ENCODE measurements at regions not wholly inside any gene's neighbourhood (a gene's known extent, or its start where the extent isn't known, plus 50 kb on each side); places are given as distances from the start of the nearest gene placed in this dataset.

DNA sequence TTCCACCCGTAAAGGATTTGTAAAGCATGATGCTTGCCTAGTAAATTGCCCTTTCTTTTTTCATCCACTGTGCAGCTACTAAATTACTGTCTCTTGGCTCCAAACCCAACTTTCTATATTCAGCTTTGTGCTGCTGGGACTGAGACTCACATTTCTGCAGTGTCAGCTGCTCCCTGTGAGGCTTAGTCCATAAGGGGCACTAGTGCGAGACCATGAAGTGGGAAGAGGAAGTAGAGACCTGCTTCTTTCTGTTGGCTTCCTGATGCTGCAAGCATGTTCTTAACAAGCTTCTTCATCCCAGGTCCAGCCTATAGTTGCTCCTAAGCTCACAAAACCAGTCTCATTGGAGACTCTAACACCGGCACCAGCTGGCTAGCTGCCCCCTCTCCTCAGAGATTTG lies 74.9 kb upstream of the HS3ST2 start:
- CTCF ChIA-PET (ENCODE audit: low intra/inter-chr PET ratio): no interaction called here
- no peak overlapping the region for H3K27ac ChIP-seq (ENCODE audit: extremely low read depth, low read depth, low read length)
- no peaks in the 10 kb centered on the region for H3K36me3 ChIP-seq (ENCODE audit: control insufficient read depth, insufficient read depth, low read length)
- TF ChIP-seq BCL6 (CRISPR knock-in tag; IDR thresholded peaks at IDR 0.05): no peak
- TF ChIP-seq, protein P1, sequence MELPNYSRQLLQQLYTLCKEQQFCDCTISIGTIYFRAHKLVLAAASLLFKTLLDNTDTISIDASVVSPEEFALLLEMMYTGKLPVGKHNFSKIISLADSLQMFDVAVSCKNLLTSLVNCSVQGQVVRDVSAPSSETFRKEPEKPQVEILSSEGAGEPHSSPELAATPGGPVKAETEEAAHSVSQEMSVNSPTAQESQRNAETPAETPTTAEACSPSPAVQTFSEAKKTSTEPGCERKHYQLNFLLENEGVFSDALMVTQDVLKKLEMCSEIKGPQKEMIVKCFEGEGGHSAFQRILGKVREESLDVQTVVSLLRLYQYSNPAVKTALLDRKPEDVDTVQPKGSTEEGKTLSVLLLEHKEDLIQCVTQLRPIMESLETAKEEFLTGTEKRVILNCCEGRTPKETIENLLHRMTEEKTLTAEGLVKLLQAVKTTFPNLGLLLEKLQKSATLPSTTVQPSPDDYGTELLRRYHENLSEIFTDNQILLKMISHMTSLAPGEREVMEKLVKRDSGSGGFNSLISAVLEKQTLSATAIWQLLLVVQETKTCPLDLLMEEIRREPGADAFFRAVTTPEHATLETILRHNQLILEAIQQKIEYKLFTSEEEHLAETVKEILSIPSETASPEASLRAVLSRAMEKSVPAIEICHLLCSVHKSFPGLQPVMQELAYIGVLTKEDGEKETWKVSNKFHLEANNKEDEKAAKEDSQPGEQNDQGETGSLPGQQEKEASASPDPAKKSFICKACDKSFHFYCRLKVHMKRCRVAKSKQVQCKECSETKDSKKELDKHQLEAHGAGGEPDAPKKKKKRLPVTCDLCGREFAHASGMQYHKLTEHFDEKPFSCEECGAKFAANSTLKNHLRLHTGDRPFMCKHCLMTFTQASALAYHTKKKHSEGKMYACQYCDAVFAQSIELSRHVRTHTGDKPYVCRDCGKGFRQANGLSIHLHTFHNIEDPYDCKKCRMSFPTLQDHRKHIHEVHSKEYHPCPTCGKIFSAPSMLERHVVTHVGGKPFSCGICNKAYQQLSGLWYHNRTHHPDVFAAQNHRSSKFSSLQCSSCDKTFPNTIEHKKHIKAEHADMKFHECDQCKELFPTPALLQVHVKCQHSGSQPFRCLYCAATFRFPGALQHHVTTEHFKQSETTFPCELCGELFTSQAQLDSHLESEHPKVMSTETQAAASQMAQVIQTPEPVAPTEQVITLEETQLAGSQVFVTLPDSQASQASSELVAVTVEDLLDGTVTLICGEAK (IDR thresholded peaks at IDR 0.05): no peak
- TF ChIP-seq, protein P1 (CRISPR knock-in tag; IDR thresholded peaks at IDR 0.05): no peak
- TF ChIP-seq, protein P2, sequence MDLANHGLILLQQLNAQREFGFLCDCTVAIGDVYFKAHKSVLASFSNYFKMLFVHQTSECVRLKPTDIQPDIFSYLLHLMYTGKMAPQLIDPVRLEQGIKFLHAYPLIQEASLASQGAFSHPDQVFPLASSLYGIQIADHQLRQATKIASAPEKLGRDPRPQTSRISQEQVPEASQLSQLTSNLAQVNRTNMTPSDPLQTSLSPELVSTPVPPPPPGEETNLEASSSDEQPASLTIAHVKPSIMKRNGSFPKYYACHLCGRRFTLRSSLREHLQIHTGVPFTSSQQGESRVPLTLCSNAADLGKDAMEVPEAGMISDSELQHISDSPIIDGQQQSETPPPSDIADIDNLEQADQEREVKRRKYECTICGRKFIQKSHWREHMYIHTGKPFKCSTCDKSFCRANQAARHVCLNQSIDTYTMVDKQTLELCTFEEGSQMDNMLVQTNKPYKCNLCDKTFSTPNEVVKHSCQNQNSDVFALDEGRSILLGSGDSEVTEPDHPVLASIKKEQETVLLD (IDR thresholded peaks at IDR 0.05): no peak
- TF ChIP-seq SNIP1 (IDR thresholded peaks at IDR 0.05; ENCODE audit: low read depth): no peak
- TF ChIP-seq CREB1 (IDR thresholded peaks at IDR 0.05): no peak
- TF ChIP-seq CREB1 (CRISPR knock-in tag; IDR thresholded peaks at IDR 0.05): no peak
- TF ChIP-seq, protein P3, sequence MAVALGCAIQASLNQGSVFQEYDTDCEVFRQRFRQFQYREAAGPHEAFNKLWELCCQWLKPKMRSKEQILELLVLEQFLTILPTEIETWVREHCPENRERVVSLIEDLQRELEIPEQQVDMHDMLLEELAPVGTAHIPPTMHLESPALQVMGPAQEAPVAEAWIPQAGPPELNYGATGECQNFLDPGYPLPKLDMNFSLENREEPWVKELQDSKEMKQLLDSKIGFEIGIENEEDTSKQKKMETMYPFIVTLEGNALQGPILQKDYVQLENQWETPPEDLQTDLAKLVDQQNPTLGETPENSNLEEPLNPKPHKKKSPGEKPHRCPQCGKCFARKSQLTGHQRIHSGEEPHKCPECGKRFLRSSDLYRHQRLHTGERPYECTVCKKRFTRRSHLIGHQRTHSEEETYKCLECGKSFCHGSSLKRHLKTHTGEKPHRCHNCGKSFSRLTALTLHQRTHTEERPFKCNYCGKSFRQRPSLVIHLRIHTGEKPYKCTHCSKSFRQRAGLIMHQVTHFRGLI (CRISPR knock-in tag; IDR thresholded peaks at IDR 0.05): no peak
- POLR2A ChIA-PET: no interaction called here
- no peaks in the 10 kb centered on the region for H4K20me1 ChIP-seq (replicated peaks; ENCODE audit: control insufficient read depth, insufficient read depth, low read length)
- peaks cover 5 to 6% of the 10 kb centered on the region in 2 experiments; a peak in 3 of 5 replicates for H3K27me3 ChIP-seq (ENCODE audit: control insufficient read depth in 2 of 2, insufficient read depth in 2 of 2, low read length in 2 of 2)
- no peak overlapping the region for H3K4me2 ChIP-seq (ENCODE audit: insufficient read depth, low read length)
- in situ Hi-C loops (cut with MboI): no loop called here
- no peaks in the 10 kb centered on the region for H3K9me3 ChIP-seq (replicated peaks; ENCODE audit: control insufficient read depth, insufficient read depth, low read depth, low read length)
- FAIRE-seq: no peak
- no peak for ATAC-seq
- no peak overlapping the region for H3K4me3 ChIP-seq
- H3K9ac ChIP-seq (ENCODE audit: insufficient read depth in 1 of 2, low read depth in 2 of 2, low read length in 2 of 2): no peak overlapping the region
- H3K79me2 ChIP-seq (ENCODE audit: control insufficient read depth, insufficient read depth, low read length): no peaks in the 10 kb centered on the region
- no peaks in the 10 kb centered on the region for H3K9me1 ChIP-seq (ENCODE audit: control insufficient read depth, insufficient read depth, low read length)
- H3K4me1 ChIP-seq (replicated peaks in 1 of 2; ENCODE audit: control insufficient read depth in 2 of 2, insufficient read depth in 2 of 2, low read length in 2 of 2): no peaks in the 10 kb centered on the region
- H2AFZ ChIP-seq (ENCODE audit: low read depth, low read length): no peak overlapping the region
- no TSS peak for BruUV-seq (replicated peaks)
- WGBS (ENCODE audit: insufficient coverage, low coverage, missing lambda C conversion rate): 0% methylated on average over 3 of the region's 3 CpGs
- no peak for DNase-seq (ENCODE audit: extremely low read depth in 1 of 4, low spot score in 3 of 4)
- intact Hi-C loops (cut with micrococcal nuclease): no loop called here

Measured in K562 (cell line).